WTC11 (cell line): ENCODE measurements at regions not wholly inside any gene's neighbourhood (a gene's known extent, or its start where the extent isn't known, plus 50 kb on each side); places are given as distances from the start of the nearest gene placed in this dataset.

Source experiments
- ATAC-seq: fragments of 200-7000 bp; cut with Tn5 transposase; 2 replicates; pipeline ENCODE4 v1.10.0; 2021; ENCODE audit warnings: mild to moderate bottlenecking, moderate library complexity
- CTCF ChIA-PET: fragments of 300-600 bp; sonication (Branson Sonifier 250); formaldehyde crosslinking; loops from one replicate; lab custom pipeline; 2021; ENCODE audit warnings: antibody characterized with exemption; lab: Charles Lee
- POLR2A ChIA-PET: fragments of 350-600 bp; sonication (Branson Sonifier 250); formaldehyde crosslinking; loops from one replicate; lab custom pipeline; 2021; ENCODE audit warnings: antibody characterized with exemption; lab: Charles Lee
- DNase-seq: peaks from one replicate; pipeline ENCODE4 v3.0.0; 2021; ENCODE audit warnings: low spot score
- H3K27ac Mint-ChIP-seq: 2 replicates; pipeline ENCODE4 v1.8.0; 2021; ENCODE audit warnings: mixed read lengths
- H3K27me3 Mint-ChIP-seq: 2 replicates; pipeline ENCODE4 v1.8.0; 2021; ENCODE audit warnings: low read depth, mild to moderate bottlenecking, moderate library complexity, mixed read lengths
- H3K36me3 Mint-ChIP-seq: 2 replicates; pipeline ENCODE4 v1.8.0; 2021; ENCODE audit warnings: mixed read lengths
- H3K4me1 Mint-ChIP-seq: 2 replicates; pipeline ENCODE4 v1.8.0; 2022; ENCODE audit warnings: mixed read lengths
- H3K4me3 Mint-ChIP-seq: 2 replicates; pipeline ENCODE4 v1.8.0; 2021; ENCODE audit warnings: mild to moderate bottlenecking, moderate library complexity, mixed read lengths
- H3K9me3 Mint-ChIP-seq: 2 replicates; pipeline ENCODE4 v1.8.0; 2021; ENCODE audit warnings: mixed read lengths
- CBFB ChIP-seq: sonication (generic); formaldehyde crosslinking; IDR thresholded peaks from 2 replicates; pipeline ENCODE4 v1.8.1; 2022; ENCODE audit warnings: mild to moderate bottlenecking, low read depth, missing genetic modification reagents
- E2F1 ChIP-seq: sonication (generic); formaldehyde crosslinking; IDR thresholded peaks from 2 replicates; pipeline ENCODE4 v1.8.0; 2022; ENCODE audit warnings: mild to moderate bottlenecking, missing genetic modification reagents
- E2F5 ChIP-seq: sonication (generic); formaldehyde crosslinking; IDR thresholded peaks from 2 replicates; pipeline ENCODE4 v1.8.1; 2022; ENCODE audit warnings: mild to moderate bottlenecking, moderate library complexity, missing genetic modification reagents
- ELF4 ChIP-seq: sonication (generic); formaldehyde crosslinking; IDR thresholded peaks from 2 replicates; pipeline ENCODE4 v1.8.1; 2022; ENCODE audit warnings: low read depth, mild to moderate bottlenecking, moderate library complexity, missing genetic modification reagents
- IRF1 ChIP-seq: sonication (generic); formaldehyde crosslinking; IDR thresholded peaks from 2 replicates; pipeline ENCODE4 v1.8.0; 2023; ENCODE audit warnings: missing genetic modification reagents
- JUN ChIP-seq: sonication (generic); formaldehyde crosslinking; IDR thresholded peaks from 2 replicates; pipeline ENCODE4 v1.8.0; 2023; ENCODE audit warnings: mild to moderate bottlenecking, missing genetic modification reagents
- MYBL2 ChIP-seq: sonication (generic); formaldehyde crosslinking; IDR thresholded peaks from 2 replicates; pipeline ENCODE4 v1.8.1; 2023; ENCODE audit warnings: mild to moderate bottlenecking, moderate library complexity, missing genetic modification reagents
- NFATC4 ChIP-seq: fragments of 250-450 bp; sonication (Bioruptor Pico); IDR thresholded peaks from 2 replicates; pipeline ENCODE4 v1.9.0; 2021; ENCODE audit warnings: mild to moderate bottlenecking
- NR2C2 ChIP-seq: sonication (generic); formaldehyde crosslinking; IDR thresholded peaks from 2 replicates; pipeline ENCODE4 v1.8.0; 2022; ENCODE audit warnings: mild to moderate bottlenecking, missing genetic modification reagents
- NR3C1 ChIP-seq: sonication (generic); formaldehyde crosslinking; conservative IDR thresholded peaks from 2 replicates; pipeline ENCODE4 v1.8.1; 2023; ENCODE audit warnings: low read depth, mild to moderate bottlenecking, missing genetic modification reagents
- SMAD3 ChIP-seq: sonication (generic); formaldehyde crosslinking; IDR thresholded peaks from 2 replicates; pipeline ENCODE4 v1.8.0; 2022; ENCODE audit warnings: missing genetic modification reagents, mild to moderate bottlenecking, borderline replicate concordance
- ZBTB21 ChIP-seq: sonication (generic); formaldehyde crosslinking; IDR thresholded peaks from 2 replicates; pipeline ENCODE4 v1.8.1; 2023; ENCODE audit warnings: mild to moderate bottlenecking, missing genetic modification reagents, borderline replicate concordance
- ZNF121 ChIP-seq: sonication (generic); formaldehyde crosslinking; IDR thresholded peaks from 2 replicates; pipeline ENCODE4 v1.8.0; 2023; ENCODE audit warnings: missing genetic modification reagents
- TF ChIP-seq, protein P1 (sequence below): sonication (generic); formaldehyde crosslinking; IDR thresholded peaks from 2 replicates; pipeline ENCODE4 v1.8.0; 2022; ENCODE audit warnings: mild to moderate bottlenecking, missing genetic modification reagents
- TF ChIP-seq, protein P2 (sequence below): sonication (generic); formaldehyde crosslinking; IDR thresholded peaks from 2 replicates; pipeline ENCODE4 v1.8.1; 2023; ENCODE audit warnings: mild to moderate bottlenecking, missing genetic modification reagents, moderate library complexity
- TF ChIP-seq, protein P3 (sequence below): sonication (generic); formaldehyde crosslinking; IDR thresholded peaks from 2 replicates; pipeline ENCODE4 v1.8.0; 2023; ENCODE audit warnings: missing genetic modification reagents, mild to moderate bottlenecking, borderline replicate concordance
- TF ChIP-seq, protein P4 (sequence below): fragments of 250-450 bp; sonication (Bioruptor Pico); IDR thresholded peaks from 2 replicates; pipeline ENCODE4 v1.9.0; 2021; ENCODE audit warnings: moderate library complexity, mild to moderate bottlenecking, inconsistent platforms, borderline replicate concordance
- TF ChIP-seq, protein P5 (sequence below): sonication (generic); formaldehyde crosslinking; IDR thresholded peaks from 2 replicates; pipeline ENCODE4 v1.8.0; 2022; ENCODE audit warnings: mild to moderate bottlenecking, missing genetic modification reagents

- 0 out of 2 replicates have a peak, but pooled peaks cover 3% of the 10 kb centered on the region for H3K4me1 Mint-ChIP-seq
Observed at GRCh38 chr10:78349165-78349516, 315.5 kb downstream of the RPS24 start.

GRCh38 chr10:78349911-78350663 lies 316.4 kb downstream of the RPS24 start:
- no peak overlapping the region for H3K4me3 Mint-ChIP-seq
- peaks cover 11% of the 10 kb centered on the region for H3K36me3 Mint-ChIP-seq
- no peaks in the 10 kb centered on the region for H3K27me3 Mint-ChIP-seq
- ATAC-seq (no peak), DNase-seq (no peak)
- CTCF ChIA-PET = interaction anchor here (1.4 kb wide), 1 partner anchor 90 kb away, joined by 3 read pairs; no protein-coding TSS in a partner anchor
- TF ChIP-seq ELF4 = no peak
- TF ChIP-seq E2F5 (CRISPR knock-in tag) = no peak
- no peak for TF ChIP-seq IRF1 (CRISPR knock-in tag)
- TF ChIP-seq ZNF121 (CRISPR knock-in tag) = no peak
- TF ChIP-seq, protein P1, sequence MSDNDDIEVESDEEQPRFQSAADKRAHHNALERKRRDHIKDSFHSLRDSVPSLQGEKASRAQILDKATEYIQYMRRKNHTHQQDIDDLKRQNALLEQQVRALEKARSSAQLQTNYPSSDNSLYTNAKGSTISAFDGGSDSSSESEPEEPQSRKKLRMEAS (CRISPR knock-in tag) = no peak
- TF ChIP-seq, protein P2, sequence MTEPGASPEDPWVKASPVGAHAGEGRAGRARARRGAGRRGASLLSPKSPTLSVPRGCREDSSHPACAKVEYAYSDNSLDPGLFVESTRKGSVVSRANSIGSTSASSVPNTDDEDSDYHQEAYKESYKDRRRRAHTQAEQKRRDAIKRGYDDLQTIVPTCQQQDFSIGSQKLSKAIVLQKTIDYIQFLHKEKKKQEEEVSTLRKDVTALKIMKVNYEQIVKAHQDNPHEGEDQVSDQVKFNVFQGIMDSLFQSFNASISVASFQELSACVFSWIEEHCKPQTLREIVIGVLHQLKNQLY (CRISPR knock-in tag) = no peak
- no peak for TF ChIP-seq SMAD3 (CRISPR knock-in tag)
- H3K27ac Mint-ChIP-seq = no peak overlapping the region
- POLR2A ChIA-PET = no interaction called here
- H3K4me1 Mint-ChIP-seq = 0 out of 2 replicates have a peak, but pooled peaks cover 3% of the 10 kb centered on the region
- peaks cover 30% of the 10 kb centered on the region for H3K9me3 Mint-ChIP-seq

More at GRCh38 chr10:78349165-78349516, 315.5 kb downstream of the RPS24 start:
- Mint-ChIP-seq H3K36me3 (peaks cover 11% of the 10 kb centered on the region), H3K27ac (no peak overlapping the region), H3K9me3 (peaks cover 37% of the 10 kb centered on the region), H3K27me3 (no peaks in the 10 kb centered on the region), H3K4me3 (no peak overlapping the region)
- no peak for ATAC-seq
- ChIA-PET CTCF (interaction anchor here (1.4 kb wide), 1 partner anchor 89 kb away, joined by 3 read pairs; no protein-coding TSS in a partner anchor), POLR2A (no interaction called here)
- DNase-seq = no peak
- no peak for TF ChIP-seq CBFB
- TF ChIP-seq NR3C1 (CRISPR knock-in tag) = no peak
- no peak for TF ChIP-seq E2F1 (CRISPR knock-in tag)
- TF ChIP-seq NR2C2 = no peak
- TF ChIP-seq, protein P3, sequence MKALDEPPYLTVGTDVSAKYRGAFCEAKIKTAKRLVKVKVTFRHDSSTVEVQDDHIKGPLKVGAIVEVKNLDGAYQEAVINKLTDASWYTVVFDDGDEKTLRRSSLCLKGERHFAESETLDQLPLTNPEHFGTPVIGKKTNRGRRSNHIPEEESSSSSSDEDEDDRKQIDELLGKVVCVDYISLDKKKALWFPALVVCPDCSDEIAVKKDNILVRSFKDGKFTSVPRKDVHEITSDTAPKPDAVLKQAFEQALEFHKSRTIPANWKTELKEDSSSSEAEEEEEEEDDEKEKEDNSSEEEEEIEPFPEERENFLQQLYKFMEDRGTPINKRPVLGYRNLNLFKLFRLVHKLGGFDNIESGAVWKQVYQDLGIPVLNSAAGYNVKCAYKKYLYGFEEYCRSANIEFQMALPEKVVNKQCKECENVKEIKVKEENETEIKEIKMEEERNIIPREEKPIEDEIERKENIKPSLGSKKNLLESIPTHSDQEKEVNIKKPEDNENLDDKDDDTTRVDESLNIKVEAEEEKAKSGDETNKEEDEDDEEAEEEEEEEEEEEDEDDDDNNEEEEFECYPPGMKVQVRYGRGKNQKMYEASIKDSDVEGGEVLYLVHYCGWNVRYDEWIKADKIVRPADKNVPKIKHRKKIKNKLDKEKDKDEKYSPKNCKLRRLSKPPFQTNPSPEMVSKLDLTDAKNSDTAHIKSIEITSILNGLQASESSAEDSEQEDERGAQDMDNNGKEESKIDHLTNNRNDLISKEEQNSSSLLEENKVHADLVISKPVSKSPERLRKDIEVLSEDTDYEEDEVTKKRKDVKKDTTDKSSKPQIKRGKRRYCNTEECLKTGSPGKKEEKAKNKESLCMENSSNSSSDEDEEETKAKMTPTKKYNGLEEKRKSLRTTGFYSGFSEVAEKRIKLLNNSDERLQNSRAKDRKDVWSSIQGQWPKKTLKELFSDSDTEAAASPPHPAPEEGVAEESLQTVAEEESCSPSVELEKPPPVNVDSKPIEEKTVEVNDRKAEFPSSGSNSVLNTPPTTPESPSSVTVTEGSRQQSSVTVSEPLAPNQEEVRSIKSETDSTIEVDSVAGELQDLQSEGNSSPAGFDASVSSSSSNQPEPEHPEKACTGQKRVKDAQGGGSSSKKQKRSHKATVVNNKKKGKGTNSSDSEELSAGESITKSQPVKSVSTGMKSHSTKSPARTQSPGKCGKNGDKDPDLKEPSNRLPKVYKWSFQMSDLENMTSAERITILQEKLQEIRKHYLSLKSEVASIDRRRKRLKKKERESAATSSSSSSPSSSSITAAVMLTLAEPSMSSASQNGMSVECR (CRISPR knock-in tag) = no peak
- TF ChIP-seq, protein P4, sequence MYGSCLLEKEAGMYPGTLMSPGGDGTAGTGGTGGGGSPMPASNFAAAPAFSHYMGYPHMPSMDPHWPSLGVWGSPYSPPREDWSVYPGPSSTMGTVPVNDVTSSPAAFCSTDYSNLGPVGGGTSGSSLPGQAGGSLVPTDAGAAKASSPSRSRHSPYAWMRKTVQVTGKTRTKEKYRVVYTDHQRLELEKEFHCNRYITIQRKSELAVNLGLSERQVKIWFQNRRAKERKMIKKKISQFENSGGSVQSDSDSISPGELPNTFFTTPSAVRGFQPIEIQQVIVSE (CRISPR knock-in tag) = no peak
- TF ChIP-seq, protein P5, sequence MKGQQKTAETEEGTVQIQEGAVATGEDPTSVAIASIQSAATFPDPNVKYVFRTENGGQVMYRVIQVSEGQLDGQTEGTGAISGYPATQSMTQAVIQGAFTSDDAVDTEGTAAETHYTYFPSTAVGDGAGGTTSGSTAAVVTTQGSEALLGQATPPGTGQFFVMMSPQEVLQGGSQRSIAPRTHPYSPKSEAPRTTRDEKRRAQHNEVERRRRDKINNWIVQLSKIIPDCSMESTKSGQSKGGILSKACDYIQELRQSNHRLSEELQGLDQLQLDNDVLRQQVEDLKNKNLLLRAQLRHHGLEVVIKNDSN = no peak
- TF ChIP-seq NFATC4 = no peak
- TF ChIP-seq ZNF121 (CRISPR knock-in tag) = no peak
- TF ChIP-seq MYBL2 (CRISPR knock-in tag) = no peak
- no peak for TF ChIP-seq JUN
- TF ChIP-seq ZBTB21 (CRISPR knock-in tag) = no peak
